ENCODE measurements at regions not wholly inside any gene's neighbourhood (a gene's known extent, or its start where the extent isn't known, plus 50 kb on each side); places are given as distances from the start of the nearest gene placed in this dataset.

DNA sequence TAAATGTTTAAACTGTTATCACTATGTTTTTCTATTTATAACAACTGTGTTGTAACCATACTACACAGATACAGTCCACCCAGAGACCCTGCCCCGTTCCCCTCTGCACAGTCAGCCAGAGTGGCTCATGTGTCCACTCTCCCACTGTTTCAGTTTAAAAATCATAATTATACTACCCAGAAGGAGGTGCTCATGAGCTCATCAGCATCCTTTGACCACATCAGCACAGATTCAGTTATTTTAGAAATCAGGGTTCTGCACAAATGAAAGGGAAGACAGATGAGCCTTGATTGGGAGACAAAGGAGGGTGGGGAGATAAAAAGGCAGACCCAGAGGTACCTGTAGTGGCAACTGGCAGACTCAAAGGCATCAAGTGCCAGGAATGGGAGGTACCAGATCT is 124.3 kb downstream of the RCN1 start:
- no peaks in the 10 kb centered on the region for H3K9me3 ChIP-seq (ENCODE audit: control insufficient read depth, low read length)
- no peaks in the 10 kb centered on the region for H3K4me1 ChIP-seq (ENCODE audit: control insufficient read depth, insufficient read depth, low read length)

DNA sequence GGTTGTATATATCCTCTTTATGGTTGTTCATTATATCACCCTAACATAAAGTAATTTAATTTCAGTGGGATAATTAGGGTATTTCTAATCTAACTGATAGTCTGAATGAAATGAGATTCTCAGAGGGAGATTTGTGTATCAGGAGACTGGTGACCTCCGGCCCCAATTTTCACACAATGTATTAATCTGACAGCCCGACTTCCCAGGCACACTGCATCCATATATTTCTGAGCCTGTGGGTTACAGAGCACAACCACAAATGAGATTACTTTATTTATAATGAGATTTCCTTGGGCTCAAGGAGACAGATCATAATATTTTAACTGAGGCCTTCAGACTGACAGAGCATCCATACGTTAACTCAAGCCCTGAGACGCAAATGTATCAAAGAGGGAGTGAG is 125.9 kb downstream of the RCN1 start:
- H3K27ac ChIP-seq (ENCODE audit: low read depth, low read length): no peak overlapping the region

More for the DNA sequence above, 124.3 kb downstream of the RCN1 start:
- Mint-ChIP-seq H3K27ac (no peak overlapping the region), H3K4me1 (peaks cover 18% of the 10 kb centered on the region), H3K4me3 (no peak overlapping the region), H3K9me3 (no peaks in the 10 kb centered on the region), H3K27me3 (ENCODE audit: insufficient read depth) (peaks cover 2% of the 10 kb centered on the region), H3K36me3 (ENCODE audit: low read depth) (no peaks in the 10 kb centered on the region)
- Histone ChIP-seq H3K36me3 (ENCODE audit: control insufficient read depth, insufficient read depth, low read length) (no peaks in the 10 kb centered on the region), H3K27ac (ENCODE audit: low read depth, low read length) (no peak overlapping the region), H3K4me3 (ENCODE audit: low read length) (no peak overlapping the region), H3K27me3 (ENCODE audit: control insufficient read depth, insufficient read depth, low read length, poor library complexity, severe bottlenecking) (no peaks in the 10 kb centered on the region), H3K9ac (ENCODE audit: extremely low read depth, low read length, poor library complexity, severe bottlenecking) (no peak overlapping the region)
- DNase-seq: no peak
- 90% methylated on average over 1 of the region's 1 CpG; no CpG with 5 or more reads in 1 of the 2 experiments for WGBS, 2 experiments (ENCODE audit: insufficient coverage in 1 of 2, insufficient read length in 1 of 2)
- TF ChIP-seq, protein P1, sequence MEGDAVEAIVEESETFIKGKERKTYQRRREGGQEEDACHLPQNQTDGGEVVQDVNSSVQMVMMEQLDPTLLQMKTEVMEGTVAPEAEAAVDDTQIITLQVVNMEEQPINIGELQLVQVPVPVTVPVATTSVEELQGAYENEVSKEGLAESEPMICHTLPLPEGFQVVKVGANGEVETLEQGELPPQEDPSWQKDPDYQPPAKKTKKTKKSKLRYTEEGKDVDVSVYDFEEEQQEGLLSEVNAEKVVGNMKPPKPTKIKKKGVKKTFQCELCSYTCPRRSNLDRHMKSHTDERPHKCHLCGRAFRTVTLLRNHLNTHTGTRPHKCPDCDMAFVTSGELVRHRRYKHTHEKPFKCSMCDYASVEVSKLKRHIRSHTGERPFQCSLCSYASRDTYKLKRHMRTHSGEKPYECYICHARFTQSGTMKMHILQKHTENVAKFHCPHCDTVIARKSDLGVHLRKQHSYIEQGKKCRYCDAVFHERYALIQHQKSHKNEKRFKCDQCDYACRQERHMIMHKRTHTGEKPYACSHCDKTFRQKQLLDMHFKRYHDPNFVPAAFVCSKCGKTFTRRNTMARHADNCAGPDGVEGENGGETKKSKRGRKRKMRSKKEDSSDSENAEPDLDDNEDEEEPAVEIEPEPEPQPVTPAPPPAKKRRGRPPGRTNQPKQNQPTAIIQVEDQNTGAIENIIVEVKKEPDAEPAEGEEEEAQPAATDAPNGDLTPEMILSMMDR (conservative IDR thresholded peaks at IDR 0.05): peak; percentile 16

DNA sequence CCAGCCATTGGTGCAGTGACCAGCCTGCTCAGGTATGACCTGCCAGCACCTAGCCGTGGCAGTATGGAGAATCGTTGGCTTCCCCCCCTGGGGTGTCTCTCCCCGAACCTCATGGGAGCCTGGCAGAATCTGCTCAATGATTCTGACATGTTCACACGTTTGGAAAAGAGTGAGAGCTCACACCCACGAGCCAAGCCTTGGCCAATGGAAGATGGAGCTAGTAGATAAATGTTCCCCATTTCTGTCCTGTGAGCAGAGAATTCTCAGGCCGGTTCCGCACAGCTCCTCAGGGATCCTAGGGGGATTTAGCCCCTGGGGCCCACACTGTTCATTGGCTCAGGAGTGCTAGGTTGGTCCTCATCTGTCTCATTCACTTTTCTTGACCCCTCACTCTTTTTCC is 128.4 kb downstream of the RCN1 start:
- no peaks in the 10 kb centered on the region for H3K27me3 Mint-ChIP-seq (ENCODE audit: insufficient read depth)
- H3K4me3 ChIP-seq (ENCODE audit: low read length): no peak overlapping the region
- WGBS, 2 experiments (ENCODE audit: insufficient coverage in 1 of 2, insufficient read length in 1 of 2): 83 to 92% methylated on average over 6 to 7 of the region's 7 CpGs
- no peak for DNase-seq
- H3K27me3 ChIP-seq (ENCODE audit: control insufficient read depth, insufficient read depth, low read length, poor library complexity, severe bottlenecking): no peaks in the 10 kb centered on the region
- H3K36me3 Mint-ChIP-seq (ENCODE audit: low read depth): no peaks in the 10 kb centered on the region
- H3K4me1 ChIP-seq (ENCODE audit: control insufficient read depth, insufficient read depth, low read length): no peaks in the 10 kb centered on the region
- H3K4me1 Mint-ChIP-seq: peaks cover 15% of the 10 kb centered on the region
- H3K9ac ChIP-seq (ENCODE audit: extremely low read depth, low read length, poor library complexity, severe bottlenecking): no peak overlapping the region
- no peak overlapping the region for H3K27ac Mint-ChIP-seq
- no peaks in the 10 kb centered on the region for H3K9me3 ChIP-seq (ENCODE audit: control insufficient read depth, low read length)
- H3K36me3 ChIP-seq (ENCODE audit: control insufficient read depth, insufficient read depth, low read length): no peaks in the 10 kb centered on the region
- TF ChIP-seq, protein P1 (conservative IDR thresholded peaks at IDR 0.05): no peak
- no peak overlapping the region for H3K4me3 Mint-ChIP-seq
- no peaks in the 10 kb centered on the region for H3K9me3 Mint-ChIP-seq
- H3K27ac ChIP-seq (ENCODE audit: low read depth, low read length): no peak overlapping the region

More for the DNA sequence above, 125.9 kb downstream of the RCN1 start:
- no peaks in the 10 kb centered on the region for H3K36me3 Mint-ChIP-seq (ENCODE audit: low read depth)
- Histone ChIP-seq H3K9ac (ENCODE audit: extremely low read depth, low read length, poor library complexity, severe bottlenecking) (no peak overlapping the region), H3K27me3 (ENCODE audit: control insufficient read depth, insufficient read depth, low read length, poor library complexity, severe bottlenecking) (no peaks in the 10 kb centered on the region), H3K36me3 (ENCODE audit: control insufficient read depth, insufficient read depth, low read length) (no peaks in the 10 kb centered on the region), H3K4me1 (ENCODE audit: control insufficient read depth, insufficient read depth, low read length) (no peaks in the 10 kb centered on the region), H3K9me3 (ENCODE audit: control insufficient read depth, low read length) (no peaks in the 10 kb centered on the region), H3K4me3 (ENCODE audit: low read length) (no peak overlapping the region)
- H3K9me3 Mint-ChIP-seq: no peaks in the 10 kb centered on the region
- no peak overlapping the region for H3K27ac Mint-ChIP-seq
- WGBS, 2 experiments (ENCODE audit: insufficient coverage in 1 of 2, insufficient read length in 1 of 2): 91 to 97% methylated on average over 2 to 4 of the region's 4 CpGs
- TF ChIP-seq, protein P1 (conservative IDR thresholded peaks at IDR 0.05): no peak
- no peak overlapping the region for H3K4me3 Mint-ChIP-seq
- H3K4me1 Mint-ChIP-seq: peaks cover 18% of the 10 kb centered on the region
- no peak for DNase-seq
- H3K27me3 Mint-ChIP-seq (ENCODE audit: insufficient read depth): no peaks in the 10 kb centered on the region
